Activated gamma-delta T cell treated with anti-CD3 and anti-CD28 coated beads, Interleukin-2, amount 50 U/mL, for 16 hours (primary cell): ENCODE measurements at regions not wholly inside any gene's neighbourhood (a gene's known extent, or its start where the extent isn't known, plus 50 kb on each side); places are given as distances from the start of the nearest gene placed in this dataset.

Source experiments
- DNase-seq: peaks from one replicate; pipeline ENCODE4 v3.0.0-alpha.2; 2020; ENCODE audit warnings: low read depth

DNA sequence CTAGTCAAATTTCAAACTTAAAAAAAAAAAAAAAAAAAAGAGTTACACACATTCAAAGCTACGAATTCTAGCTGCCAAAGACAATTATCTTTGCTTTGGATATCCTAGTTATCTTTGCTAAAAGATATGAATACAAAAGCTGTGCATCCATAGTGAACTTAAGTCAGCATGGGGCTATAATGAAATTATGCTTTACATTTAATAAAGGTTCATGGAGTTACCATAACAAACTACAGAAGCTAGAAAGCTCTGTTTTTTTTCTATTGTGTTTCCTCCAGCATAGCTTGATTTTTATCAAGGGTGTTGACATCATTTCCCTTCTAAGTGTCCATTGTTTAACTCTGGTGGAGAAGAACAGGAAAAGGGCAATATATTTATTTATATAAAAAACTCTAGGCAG, 234.1 kb downstream of the ANKRD50 start:
- no peak for DNase-seq

DNA sequence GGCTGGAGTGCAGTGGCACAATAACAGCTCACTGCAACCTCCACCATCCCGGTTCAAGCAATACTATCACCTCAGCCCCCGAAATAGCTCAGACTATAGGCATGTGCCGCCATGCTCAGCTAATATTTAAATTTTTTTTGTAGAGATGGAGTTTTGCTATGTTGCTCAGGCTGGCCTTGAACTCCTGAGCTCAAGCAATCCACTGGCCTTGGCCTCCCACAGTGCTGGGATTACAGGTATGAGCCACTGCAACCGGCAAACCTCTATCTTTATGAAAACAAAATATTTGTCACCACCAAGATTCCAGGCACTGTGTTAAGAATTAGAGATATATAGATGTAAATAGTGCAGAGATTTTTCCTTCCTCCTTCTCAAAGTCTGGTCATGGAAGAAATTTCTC, 232.5 kb downstream of the ANKRD50 start:
- no peak for DNase-seq

- no peak for DNase-seq
Observed at GRCh38 chr4:124481123-124481522, 231.4 kb downstream of the ANKRD50 start.

DNA sequence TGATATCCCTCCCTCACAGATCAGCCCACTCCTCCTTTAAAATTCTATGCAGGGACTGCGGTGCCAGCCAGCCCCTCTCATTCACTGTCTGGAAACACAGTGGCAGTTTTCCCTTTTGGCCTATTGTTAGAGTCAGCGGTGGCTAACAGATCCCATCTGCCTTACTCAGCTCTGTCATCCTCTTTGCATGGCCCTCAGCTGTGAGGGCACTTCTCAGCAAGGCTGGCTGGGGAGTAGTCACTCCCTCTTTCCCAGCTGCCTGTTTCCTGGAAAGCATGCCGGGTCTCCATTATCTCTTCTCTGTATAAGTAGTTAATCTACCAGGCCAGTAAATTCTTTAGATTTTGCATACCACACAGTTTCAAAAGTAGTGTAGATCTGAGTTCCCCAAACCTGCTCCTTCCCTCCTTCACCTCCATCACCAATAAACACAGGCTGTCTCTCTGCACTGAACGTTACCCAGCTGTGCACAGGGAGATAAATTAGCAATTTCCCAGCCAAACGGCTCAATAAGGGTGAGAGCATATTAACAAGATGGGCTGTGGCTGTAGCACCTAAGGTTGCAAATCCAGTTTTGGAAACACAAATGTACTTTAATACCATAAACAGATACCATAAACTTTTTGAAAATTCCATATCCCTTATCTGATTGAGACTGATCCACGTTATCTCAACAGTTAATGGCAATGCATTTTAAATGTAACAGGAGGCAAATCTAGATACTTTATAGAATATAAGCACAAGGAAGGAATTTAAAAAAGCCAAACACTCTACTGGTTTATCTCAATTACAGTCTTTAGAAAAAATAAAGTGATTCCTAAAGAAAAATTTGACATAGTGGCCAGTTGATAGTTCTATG, 229.3 kb downstream of the ANKRD50 start:
- no peak for DNase-seq

DNA sequence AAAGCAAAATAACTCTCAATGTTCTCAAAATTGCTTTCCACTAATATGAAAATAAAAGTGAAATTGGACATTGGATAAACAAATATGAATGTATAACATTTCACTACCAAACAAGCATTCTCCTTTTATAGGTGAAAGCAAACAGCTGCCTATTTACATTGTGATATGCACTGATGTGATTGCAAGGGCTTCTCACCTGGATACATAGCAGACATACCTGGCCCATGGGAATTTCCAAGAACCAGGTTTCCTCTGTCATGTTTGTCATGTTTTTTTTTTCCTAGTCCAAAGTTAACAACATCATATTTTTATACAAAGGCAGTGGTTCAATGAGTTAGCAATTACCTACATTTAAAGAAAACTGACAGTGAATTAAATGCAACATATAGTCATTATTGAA, 228.5 kb downstream of the ANKRD50 start:
- no peak for DNase-seq

GRCh38 chr4:124484940-124485339, 227.6 kb downstream of the ANKRD50 start:
- DNase-seq: no peak

- DNase-seq: no peak
Observed at GRCh38 chr4:124486423-124486822, 226.1 kb downstream of the ANKRD50 start.

GRCh38 chr4:124487651-124488050, 224.9 kb downstream of the ANKRD50 start:
- no peak for DNase-seq

DNA sequence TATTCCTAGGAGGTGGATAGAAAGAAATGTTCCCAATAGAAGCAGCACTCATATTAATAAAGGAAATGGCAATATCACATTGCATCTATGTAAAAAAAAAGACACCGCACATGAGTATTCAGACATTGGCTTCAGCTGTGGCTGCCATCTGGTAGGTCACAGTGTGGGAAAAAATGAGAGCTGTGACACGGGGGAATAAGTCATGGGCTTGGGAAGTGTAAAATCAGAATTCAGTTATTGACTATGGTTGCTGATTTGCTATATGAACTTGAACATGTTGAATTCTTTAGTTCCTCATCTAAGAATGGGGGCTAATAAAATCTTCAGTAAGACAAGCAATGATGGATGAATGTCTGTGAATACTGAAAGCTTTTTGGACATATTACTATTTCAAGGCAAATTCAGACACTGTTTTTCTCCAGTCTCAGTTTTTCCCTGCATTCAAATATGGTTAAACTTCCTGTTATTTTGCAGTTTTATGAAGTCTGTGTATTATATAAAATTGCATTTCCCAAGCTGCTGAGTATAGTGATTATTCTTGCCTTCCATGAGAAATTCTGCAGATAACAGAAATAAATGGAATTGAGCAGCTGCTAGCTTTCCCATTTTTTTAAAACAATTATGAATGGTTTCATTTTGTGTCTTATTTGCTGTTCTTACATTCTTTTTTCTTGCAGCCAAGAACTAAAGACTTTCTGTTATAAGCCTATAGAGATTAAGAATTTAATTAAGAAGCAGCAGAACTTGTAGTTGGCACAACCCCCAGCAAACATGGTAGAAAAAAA, 221.0 kb downstream of the ANKRD50 start:
- DNase-seq: no peak

GRCh38 chr4:124499261-124499660, 213.3 kb downstream of the ANKRD50 start:
- no peak for DNase-seq

DNA sequence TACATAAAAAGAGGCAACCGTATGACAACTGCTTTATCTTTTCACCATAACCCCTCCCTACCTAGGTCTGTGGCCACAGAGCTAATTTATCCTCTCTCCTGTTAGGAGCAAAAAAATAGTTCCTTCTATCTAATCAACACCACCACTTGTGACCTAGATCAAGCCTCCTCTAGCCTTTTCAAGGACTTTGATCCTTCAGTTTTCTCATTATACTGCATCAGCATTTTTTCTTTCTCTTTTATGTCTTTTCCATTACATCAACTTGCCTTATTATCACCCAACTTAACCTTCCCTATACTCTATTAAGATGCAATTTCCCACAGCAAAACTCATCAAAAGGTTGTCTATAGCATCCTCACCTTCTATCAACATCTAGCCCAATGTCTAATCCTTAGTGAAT, 211.0 kb downstream of the ANKRD50 start:
- DNase-seq: no peak

- no peak for DNase-seq
Observed at GRCh38 chr4:124504431-124504830, 208.1 kb downstream of the ANKRD50 start.

DNA sequence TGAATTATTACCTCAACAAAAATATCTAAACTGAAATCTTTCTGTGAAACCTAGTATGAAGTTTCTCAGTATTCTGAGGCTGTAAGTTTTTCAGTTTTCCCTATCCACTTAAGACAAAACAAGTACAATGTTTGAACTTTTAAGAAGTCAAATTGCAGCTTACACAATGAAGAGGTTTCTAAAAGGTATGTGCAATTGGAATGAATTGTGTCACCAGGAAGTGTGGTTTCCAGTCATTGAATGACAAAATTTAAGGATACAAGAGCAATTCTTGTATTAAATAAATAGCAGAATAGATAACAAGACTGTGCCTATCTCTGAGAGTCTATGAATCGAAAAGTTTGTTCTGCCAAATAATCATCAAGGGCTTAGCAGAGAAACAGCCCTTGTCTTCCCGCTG, 207.3 kb downstream of the ANKRD50 start:
- DNase-seq: no peak

DNA sequence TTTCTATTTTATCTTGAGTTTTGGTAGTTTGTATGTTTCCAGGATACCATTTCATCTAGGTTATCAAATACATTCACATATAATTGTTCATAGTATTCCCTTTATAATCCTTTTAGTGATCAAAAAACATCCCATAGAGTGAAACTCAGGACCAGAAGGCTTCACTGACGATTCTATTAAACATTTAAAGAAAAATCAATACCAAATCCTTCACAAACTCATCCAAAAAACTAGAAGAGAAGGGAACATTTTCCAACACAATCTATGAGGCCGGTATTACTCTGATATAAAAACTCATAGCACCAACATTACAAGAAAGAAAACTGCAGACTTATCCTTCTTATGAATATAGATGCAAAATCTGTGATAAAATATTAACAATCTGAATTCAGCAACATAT, 203.4 kb downstream of the ANKRD50 start:
- no peak for DNase-seq

DNA sequence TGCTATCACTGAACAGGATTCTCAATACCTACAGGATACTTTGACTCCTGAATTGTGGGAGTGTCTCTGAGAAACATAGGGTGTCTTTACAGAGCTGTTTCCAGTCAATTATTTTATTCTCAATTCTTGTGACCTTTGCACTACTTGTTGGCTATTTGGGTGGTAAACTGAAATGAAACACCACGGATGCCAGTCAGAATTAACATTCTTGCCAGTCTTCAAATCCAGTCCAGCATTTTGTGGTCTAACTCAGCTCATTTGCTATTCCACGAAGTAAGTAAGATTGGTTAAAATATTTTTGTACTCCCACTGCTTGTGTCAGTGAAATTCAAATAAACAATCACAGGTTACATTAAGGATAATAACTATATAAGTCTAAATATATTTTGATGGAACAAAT, 197.9 kb downstream of the ANKRD50 start:
- DNase-seq: no peak

- DNase-seq: no peak
Observed at GRCh38 chr4:124515591-124515990, 196.9 kb downstream of the ANKRD50 start.

DNA sequence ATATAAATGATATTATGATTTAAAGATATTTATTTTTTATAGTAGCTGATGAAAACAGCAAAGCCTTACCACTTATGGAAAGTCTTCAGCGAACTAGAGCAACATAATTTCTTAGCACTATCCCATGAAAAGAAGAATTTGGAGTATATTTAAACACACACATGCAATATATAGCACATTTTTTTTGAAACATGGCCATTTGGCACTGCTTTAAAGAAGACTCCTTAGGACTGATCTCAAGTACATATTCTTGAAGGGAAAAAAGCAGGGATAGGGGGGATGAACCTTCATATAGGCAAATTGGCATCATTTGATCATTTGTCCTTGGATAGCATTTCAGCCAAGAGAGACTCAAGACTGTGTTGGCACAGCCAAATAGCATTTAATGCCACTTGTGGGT, 193.3 kb downstream of the ANKRD50 start:
- no peak for DNase-seq

DNA sequence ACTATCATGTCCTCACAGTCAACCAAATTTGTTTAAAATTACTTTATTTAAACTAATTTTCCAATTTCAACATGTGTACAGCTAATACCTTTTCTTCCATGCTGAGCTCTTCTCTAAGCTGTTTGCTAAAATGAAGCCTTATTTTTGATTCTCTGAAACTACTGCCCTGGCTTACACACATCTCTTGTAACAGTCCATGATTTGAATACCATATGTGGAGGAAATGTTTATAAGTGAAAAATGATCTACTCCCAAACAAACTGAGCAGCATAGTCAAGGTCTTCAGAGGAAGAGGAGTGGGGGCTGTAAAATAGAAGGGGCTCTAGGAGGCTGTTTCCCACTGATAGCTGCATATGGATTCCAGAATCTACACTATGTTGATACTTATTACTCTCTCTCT, 188.7 kb downstream of the ANKRD50 start:
- no peak for DNase-seq

DNA sequence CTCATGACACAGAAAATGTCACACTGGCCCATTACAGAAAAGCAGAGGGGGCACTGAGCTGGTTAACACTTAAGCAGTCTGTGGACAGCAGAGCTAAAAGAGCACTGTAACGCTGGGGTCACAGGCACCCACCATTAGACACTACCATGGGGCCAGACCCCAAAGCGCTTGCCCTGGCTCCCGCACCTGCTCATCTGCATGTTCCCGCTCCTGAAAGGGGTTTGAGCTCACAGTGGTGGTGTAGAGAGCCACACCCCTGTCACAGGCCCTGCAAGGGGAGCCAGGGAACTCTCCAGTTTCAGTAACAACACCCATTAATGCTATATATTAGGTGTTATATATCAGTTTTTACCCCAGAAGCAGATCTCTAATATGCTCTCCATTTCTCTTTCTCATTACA, 187.0 kb downstream of the ANKRD50 start:
- no peak for DNase-seq

GRCh38 chr4:124526331-124526730, 186.2 kb downstream of the ANKRD50 start:
- DNase-seq: no peak

- no peak for DNase-seq
Observed at GRCh38 chr4:124526769-124527168, 185.8 kb downstream of the ANKRD50 start.

GRCh38 chr4:124527364-124527763, 185.2 kb downstream of the ANKRD50 start:
- no peak for DNase-seq

- DNase-seq: no peak
Observed at GRCh38 chr4:124529131-124529530, 183.4 kb downstream of the ANKRD50 start.
